Superior temporal gyrus (tissue), 1 donor: ENCODE measurements at regions not wholly inside any gene's neighbourhood (a gene's known extent, or its start where the extent isn't known, plus 50 kb on each side); places are given as distances from the start of the nearest gene placed in this dataset.

Source experiments
- DNase-seq: peaks from one replicate; pipeline ENCODE4 v3.0.0-alpha.2; 2016; ENCODE audit errors: extremely low spot score

DNA sequence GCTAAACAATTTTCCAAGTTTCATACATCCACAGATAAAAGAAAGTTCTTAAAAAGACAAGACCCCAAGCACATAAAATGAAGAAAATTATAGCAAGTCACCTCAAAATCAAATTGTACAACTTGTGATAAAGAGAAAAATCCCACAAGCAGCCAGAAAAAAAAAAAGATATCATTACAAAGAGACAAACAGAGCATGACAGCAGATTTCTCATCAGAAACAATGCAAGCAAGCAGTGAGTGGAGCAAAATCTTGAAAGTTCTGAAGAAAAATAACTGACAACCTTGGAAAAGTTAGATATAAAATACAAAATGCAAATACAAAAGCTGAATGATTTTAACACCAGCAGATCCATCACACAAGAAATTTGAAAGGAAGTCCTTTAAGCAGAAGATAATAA lies 194.5 kb upstream of the SOX5 start:
- DNase-seq: no peak

DNA sequence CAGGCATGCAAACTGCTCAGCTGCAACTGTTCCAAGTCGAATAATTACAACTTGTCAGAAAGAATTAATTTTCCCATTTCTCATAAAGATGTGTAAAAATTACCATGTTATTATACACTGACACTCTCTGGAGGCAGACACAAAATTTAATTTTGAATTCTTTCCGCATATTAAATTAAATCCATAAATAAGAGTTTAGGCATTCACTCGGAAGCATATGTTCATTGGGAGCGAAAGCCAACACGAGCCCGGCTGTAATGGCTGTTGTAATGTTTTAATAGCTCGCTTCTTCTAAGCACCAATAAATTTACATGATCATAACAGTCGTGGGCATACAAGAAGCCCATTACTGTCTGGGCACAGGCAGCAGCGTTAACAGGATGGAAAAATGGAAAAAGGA lies 189.6 kb upstream of the SOX5 start:
- DNase-seq: peak; percentile 24

- DNase-seq: no peak
Observed at GRCh38 chr12:24138041-24138440, 188.6 kb upstream of the SOX5 start.

DNA sequence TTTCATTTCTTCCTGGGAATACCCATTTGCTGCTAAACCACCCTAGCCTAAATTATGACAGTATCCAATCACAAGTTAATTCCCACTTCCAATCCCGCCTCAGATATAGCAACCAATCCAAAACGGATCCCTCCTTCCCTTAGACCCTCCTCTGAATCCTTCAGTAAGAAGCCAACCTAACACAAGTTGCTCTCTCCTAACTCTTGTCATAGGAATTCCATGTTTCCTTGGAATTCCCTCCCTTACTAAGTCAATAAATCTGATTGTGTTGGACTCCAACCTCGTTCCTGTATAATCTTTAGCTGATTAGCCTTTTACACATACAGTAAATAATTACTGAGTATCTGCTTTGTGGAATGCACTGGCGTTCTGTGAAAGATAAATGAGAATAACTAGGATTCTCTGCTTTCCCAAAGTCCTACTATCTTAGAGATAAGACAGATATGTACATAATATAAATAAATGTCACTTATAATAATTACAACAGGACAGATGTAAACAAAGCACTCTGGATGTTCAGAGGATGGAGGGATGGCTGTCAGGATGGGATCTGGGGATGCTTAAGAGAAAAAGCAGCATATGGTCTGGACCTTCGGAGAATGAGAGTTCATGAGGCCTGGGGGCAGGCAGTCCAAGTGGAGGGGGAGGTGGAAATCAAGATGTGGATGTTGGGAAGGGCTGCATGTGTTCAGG lies 185.8 kb upstream of the SOX5 start:
- DNase-seq: no peak

DNA sequence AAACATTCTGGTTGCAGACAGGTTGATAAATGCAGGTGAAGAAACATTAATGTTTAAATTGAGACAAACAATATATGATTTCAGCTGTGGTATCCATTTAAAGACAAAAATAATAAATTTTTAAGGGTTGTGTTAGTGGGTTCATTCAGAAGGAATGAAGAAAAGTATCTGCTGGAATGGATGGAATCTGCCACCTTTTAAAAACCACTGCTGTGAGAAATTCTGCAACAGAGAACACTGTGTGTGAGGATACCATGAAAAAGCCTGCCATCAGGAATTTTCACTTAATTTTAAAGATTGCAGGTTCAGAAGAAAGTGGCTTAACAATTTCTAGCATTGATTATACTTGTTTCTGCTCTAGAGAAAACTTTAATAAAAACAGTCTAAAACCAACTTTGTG lies 184.6 kb upstream of the SOX5 start:
- no peak for DNase-seq

GRCh38 chr12:24133384-24133783 lies 183.9 kb upstream of the SOX5 start:
- no peak for DNase-seq

GRCh38 chr12:24127919-24128721 lies 178.7 kb upstream of the SOX5 start:
- DNase-seq: no peak

DNA sequence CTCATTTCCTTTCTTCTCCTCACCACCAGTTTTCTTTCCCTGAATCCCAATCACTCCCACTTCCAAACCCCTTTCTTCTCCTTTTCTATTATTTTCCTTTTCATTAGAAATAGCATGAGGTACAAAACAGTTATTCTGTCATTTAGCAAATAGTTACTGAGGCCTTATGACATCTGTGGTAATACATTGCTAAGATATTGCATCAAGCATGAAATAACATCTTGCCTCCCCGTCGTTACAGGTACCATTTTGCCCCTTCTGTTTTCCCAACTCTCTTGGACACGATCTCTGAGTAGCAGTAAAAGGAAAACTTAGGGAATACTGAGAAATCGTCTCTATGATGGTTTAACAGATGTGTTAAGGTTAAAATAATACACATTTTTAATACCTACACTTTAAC lies 175.8 kb upstream of the SOX5 start:
- no peak for DNase-seq

GRCh38 chr12:24121911-24122310 lies 172.4 kb upstream of the SOX5 start:
- no peak for DNase-seq

GRCh38 chr12:24118668-24119067 lies 169.2 kb upstream of the SOX5 start:
- DNase-seq: no peak

- no peak for DNase-seq
Observed at GRCh38 chr12:24116548-24116947, 167.1 kb upstream of the SOX5 start.

DNA sequence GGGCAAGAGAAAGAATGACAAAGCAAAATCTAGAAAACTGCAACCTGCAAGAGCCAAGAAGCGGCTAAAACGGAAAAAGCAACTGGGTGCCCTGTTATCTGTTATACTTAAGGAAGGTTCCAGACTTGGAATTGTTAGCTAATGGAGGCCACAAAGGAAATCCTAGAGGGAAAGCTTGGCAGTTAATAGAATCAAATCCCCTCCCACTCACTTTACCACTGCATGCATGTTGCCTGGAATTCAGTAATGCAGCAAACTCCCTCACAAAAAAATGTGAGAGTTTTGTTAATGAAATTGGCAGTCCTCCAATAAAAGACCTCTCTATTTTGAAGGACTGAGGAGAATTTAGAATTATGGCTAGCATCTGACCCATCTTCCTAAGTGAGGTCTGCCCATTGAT lies 164.2 kb upstream of the SOX5 start:
- DNase-seq: no peak

DNA sequence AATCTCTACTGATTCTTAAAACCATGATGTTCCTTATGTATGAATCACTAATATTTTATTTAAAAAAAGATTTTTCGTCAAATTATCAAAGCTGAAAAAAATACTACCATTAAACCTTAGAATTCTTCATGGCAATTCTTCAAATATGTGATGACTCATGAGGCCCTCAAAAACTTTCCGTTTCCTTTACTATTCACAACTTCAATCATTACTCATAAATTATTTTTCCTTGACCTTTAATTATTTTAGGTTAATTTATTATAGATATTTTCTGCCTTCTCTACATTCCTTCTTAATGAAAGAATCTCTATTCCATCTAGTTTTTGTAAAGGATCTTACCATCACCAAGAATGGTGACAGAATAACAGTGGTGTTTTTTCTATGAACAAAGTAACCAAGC lies 162.1 kb upstream of the SOX5 start:
- no peak for DNase-seq

GRCh38 chr12:24111086-24111485 lies 161.6 kb upstream of the SOX5 start:
- no peak for DNase-seq

GRCh38 chr12:24109381-24110039 lies 160.0 kb upstream of the SOX5 start:
- peak; percentile 35 for DNase-seq

GRCh38 chr12:24102676-24103075 lies 153.2 kb upstream of the SOX5 start:
- DNase-seq: no peak

GRCh38 chr12:24099576-24099975 lies 150.1 kb upstream of the SOX5 start:
- no peak for DNase-seq

GRCh38 chr12:24095245-24095644 lies 145.8 kb upstream of the SOX5 start:
- DNase-seq: no peak

DNA sequence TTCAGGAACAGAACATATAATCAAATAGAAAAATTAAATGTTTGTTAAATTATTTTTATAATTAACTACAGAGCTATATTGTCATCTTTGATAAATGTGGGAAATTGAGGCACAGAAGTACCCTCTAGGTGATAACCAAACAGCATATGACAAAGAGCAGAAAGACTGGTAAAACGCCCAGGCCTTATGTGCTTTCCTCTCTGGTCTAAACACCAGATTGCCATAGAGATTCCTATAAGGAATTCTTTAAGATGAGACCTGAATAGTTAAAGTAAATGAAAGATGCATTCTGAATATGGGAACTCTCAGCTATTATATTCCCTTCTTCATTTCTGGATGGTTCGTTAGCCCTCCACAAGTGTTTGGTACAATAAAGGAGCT lies 140.0 kb upstream of the SOX5 start:
- DNase-seq: no peak

- DNase-seq: no peak
Observed at GRCh38 chr12:24088751-24089509, 139.5 kb upstream of the SOX5 start.

GRCh38 chr12:24087294-24087693 lies 137.8 kb upstream of the SOX5 start:
- no peak for DNase-seq

DNA sequence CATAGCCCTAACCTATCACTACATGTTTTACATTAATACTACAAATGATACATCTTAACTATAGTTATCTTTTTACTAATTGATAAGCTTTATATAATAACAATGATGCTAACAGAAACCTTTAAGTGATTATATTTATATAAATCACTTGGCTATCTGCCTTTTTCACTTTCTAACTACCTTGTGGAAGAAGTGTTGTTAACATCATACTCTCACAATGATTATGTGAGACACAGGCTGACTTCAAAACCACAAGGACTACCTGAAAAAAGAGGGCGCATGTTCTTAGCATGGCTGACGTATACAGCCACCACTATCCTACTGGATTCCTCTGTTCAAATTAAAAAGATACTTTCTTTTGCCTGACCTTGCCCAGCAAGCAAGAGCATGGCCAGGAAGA lies 135.3 kb upstream of the SOX5 start:
- no peak for DNase-seq
